Testis (tissue), 2 donors: ENCODE measurements at regions not wholly inside any gene's neighbourhood (a gene's known extent, or its start where the extent isn't known, plus 50 kb on each side); places are given as distances from the start of the nearest gene placed in this dataset.

Experiments used
- DNase-seq: peaks from one replicate; pipeline ENCODE4 v3.0.0-alpha.2; 2019
- H3K27ac ChIP-seq, 2 donors: fragments of 200-600 bp; sonication (generic); one replicate each; pipeline ENCODE4 v1.5.1; 2019
- H3K27me3 ChIP-seq: fragments of 200-600 bp; sonication (generic); one replicate; pipeline ENCODE4 v1.5.1; 2019
- H3K36me3 ChIP-seq: fragments of 200-600 bp; sonication (generic); one replicate; pipeline ENCODE4 v1.5.1; 2017; ENCODE audit warnings: low read depth; ENCODE audit errors: missing control alignments
- H3K4me1 ChIP-seq: fragments of 200-600 bp; sonication (generic); one replicate; pipeline ENCODE4 v1.5.1; 2019
- H3K4me3 ChIP-seq, 2 donors: fragments of 200-600 bp; sonication (generic); one replicate each; pipeline ENCODE4 v1.5.1; 2017 to 2019
- H3K9me3 ChIP-seq: fragments of 200-600 bp; sonication (generic); one replicate; pipeline ENCODE4 v1.5.1; 2017
- CTCF ChIP-seq, 3 experiments: fragments of 450-650 bp in 2 of 3; fragments of 200-600 bp in 1 of 3; sonication (generic) in 1 of 3; IDR thresholded peaks; one replicate each; pipeline ENCODE4 v1.5.1; 2016 to 2019; ENCODE audit warnings: antibody characterized with exemption in 3 of 3, mild to moderate bottlenecking in 2 of 3, moderate library complexity in 1 of 3
- POLR2A ChIP-seq: fragments of 450-650 bp; IDR thresholded peaks from one replicate; pipeline ENCODE4 v1.6.1; 2017; ENCODE audit warnings: antibody characterized with exemption, mild to moderate bottlenecking, moderate library complexity
- whole genome bisulfite sequencing, 2 donors: methylation state at CpG; one replicate each; pipeline ENCODE4 v1.1.5; 2018; 5-methylcytosine and 5-hydroxymethylcytosine counted together
- intact Hi-C: fragments of 100-400 bp; cut with DNase I; formaldehyde crosslinking; loops from one replicate; pipeline ENCODE4 v1.15.1; 2023; ENCODE audit warnings: low total_unique reads

DNA sequence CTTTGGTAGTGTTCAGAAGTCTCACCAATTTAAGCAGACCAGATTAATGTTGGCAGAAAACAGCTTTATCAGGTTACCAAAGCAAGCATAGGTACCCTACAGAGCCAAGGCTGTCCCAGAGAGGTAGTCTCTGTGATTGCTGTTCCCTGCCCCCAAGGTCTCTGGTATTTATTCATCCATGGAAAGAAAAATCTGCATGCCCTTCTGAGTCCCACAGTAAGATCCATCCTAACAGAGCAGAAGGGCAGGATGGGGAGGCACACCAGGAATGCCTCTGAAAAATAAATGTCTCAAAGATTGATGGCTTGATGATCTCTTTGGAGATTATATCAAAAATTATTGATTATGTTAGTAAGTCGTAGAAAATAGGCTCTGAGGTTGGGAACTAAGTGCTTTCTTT lies 122.8 kb downstream of the FAT3 start:
- H3K36me3 ChIP-seq, result no peaks in the 10 kb centered on the region
- DNase-seq, result no peak
- no peaks in the 10 kb centered on the region for H3K27me3 ChIP-seq
- no peak overlapping the region for H3K27ac ChIP-seq
- H3K4me3 ChIP-seq, result no peak overlapping the region
- WGBS, 2 donors, result 62 to 70% methylated on average over 1 of the region's 1 CpG
- intact Hi-C loops, result no loop called here
- H3K9me3 ChIP-seq, result no peaks in the 10 kb centered on the region
- H3K4me1 ChIP-seq, result no peaks in the 10 kb centered on the region
- no peak for TF ChIP-seq CTCF (IDR thresholded peaks at IDR 0.05)
- no peak for TF ChIP-seq POLR2A

- WGBS, 2 donors, result 85 to 89% methylated on average over 4 of the region's 4 CpGs
- intact Hi-C loops, result no loop called here
Measured at GRCh38 chr11:92349486-92350156, 125.0 kb downstream of the FAT3 start.

GRCh38 chr11:92357344-92357743 lies 132.7 kb downstream of the FAT3 start:
- no peak for TF ChIP-seq CTCF (IDR thresholded peaks at IDR 0.05)
- no peak for TF ChIP-seq POLR2A
- H3K27ac ChIP-seq, result no peak overlapping the region
- H3K27me3 ChIP-seq, result no peaks in the 10 kb centered on the region
- no peaks in the 10 kb centered on the region for H3K9me3 ChIP-seq
- H3K4me1 ChIP-seq, result no peaks in the 10 kb centered on the region
- H3K4me3 ChIP-seq, result no peak overlapping the region
- H3K36me3 ChIP-seq, result no peaks in the 10 kb centered on the region
- no peak for DNase-seq
- intact Hi-C loops, result no loop called here

More at GRCh38 chr11:92349486-92350156, 125.0 kb downstream of the FAT3 start:
- no peaks in the 10 kb centered on the region for H3K9me3 ChIP-seq
- H3K27ac ChIP-seq, result no peak overlapping the region
- H3K4me3 ChIP-seq, result no peak overlapping the region
- H3K27me3 ChIP-seq, result no peaks in the 10 kb centered on the region
- no peak for DNase-seq
- TF ChIP-seq CTCF (IDR thresholded peaks at IDR 0.05) (no peak), POLR2A (no peak)
- no peaks in the 10 kb centered on the region for H3K4me1 ChIP-seq
- no peaks in the 10 kb centered on the region for H3K36me3 ChIP-seq

DNA sequence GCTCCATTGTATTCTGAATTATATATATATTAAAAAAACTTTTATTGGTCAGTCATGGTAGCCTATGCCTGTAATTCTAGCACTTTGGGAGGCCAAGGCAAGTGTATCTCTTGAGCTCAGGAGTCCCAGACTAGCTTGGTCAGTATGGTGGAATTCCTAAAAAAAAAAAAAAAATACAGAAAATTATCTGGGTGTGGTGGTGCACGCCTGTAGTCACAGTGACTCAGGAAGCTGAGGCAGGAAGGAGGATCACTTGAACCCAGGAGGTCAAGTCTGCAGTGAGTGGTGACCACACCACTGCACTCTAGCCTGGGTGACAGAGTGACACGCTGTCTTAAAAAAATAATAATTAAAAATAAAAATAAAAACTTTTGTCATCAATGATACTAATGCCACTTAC lies 133.2 kb downstream of the FAT3 start:
- no peaks in the 10 kb centered on the region for H3K36me3 ChIP-seq
- no peak for DNase-seq
- TF ChIP-seq CTCF (IDR thresholded peaks at IDR 0.05), result no peak
- intact Hi-C loops, result no loop called here
- no peaks in the 10 kb centered on the region for H3K4me1 ChIP-seq
- no peak overlapping the region for H3K27ac ChIP-seq
- H3K4me3 ChIP-seq, result no peak overlapping the region
- WGBS, 2 donors, result 73 to 91% methylated on average over 2 of the region's 2 CpGs
- no peaks in the 10 kb centered on the region for H3K27me3 ChIP-seq
- no peaks in the 10 kb centered on the region for H3K9me3 ChIP-seq

DNA sequence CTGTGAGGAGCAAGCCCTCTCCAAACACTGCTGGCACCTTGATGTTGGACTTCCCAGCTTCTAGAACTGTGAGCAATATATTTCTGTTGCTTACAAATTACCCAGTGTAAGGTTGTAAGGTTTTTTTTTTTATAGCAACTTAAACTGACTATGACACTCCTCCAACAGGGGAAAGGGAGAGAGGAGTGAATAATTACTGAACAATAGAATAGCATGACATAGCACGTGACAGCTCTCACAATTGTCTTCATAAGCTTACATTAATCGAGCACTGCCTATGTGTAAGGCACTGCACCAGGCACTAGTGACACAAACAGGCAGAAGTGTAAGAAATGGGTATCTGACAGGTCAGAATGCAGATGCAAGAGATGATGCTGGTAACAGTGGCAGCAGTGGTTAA lies 136.9 kb downstream of the FAT3 start:
- 81 to 95% methylated on average over 2 of the region's 2 CpGs for WGBS, 2 donors
- Histone ChIP-seq H3K27ac (no peak overlapping the region), H3K4me3 (no peak overlapping the region), H3K4me1 (no peaks in the 10 kb centered on the region), H3K27me3 (no peaks in the 10 kb centered on the region), H3K36me3 (no peaks in the 10 kb centered on the region), H3K9me3 (no peaks in the 10 kb centered on the region)
- intact Hi-C loops, result no loop called here
- no peak for TF ChIP-seq POLR2A
- DNase-seq, result no peak
